ENCODE measurements at regions not wholly inside any gene's neighbourhood (a gene's known extent, or its start where the extent isn't known, plus 50 kb on each side); places are given as distances from the start of the nearest gene placed in this dataset.

DNA sequence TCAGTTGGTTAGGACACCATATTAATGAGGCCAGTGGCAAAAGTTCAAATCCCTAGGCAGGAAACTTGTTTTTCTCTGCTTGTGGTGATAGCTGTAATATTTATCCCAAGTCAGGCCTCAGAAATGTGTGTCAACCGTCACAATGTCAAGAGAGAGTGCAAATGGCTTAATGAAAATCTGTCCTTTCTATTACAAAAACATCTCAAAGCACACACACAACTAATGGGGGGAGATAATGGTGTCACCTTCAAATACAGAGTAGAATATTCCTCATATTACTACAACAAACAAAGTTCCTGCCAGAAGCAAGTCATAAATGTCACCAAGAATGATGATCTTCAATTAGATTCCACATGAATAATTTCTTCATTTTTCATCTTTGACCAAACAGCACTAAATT lies 127.2 kb upstream of the MARCHF11 start:
- ChIA-PET POLR2A (no interaction called here), CTCF (no interaction called here), RAD21 (ENCODE audit: low non-redundant PET in 1 of 2, low total read pairs in 2 of 2, uncharacterized antibody in 2 of 2, unreplicated experiment in 2 of 2) (no interaction called here)
- DNase-seq (ENCODE audit: low read depth, low spot score) (no peak), ATAC-seq (no peak)
- intact Hi-C loops (cut with micrococcal nuclease): no loop called here
- Histone ChIP-seq H3K27ac (ENCODE audit: low read depth, low read length) (no peak overlapping the region), H3K4me2 (ENCODE audit: low read length) (no peak overlapping the region), H3K27me3 (ENCODE audit: insufficient read depth, low read length) (no peaks in the 10 kb centered on the region), H3K9ac (ENCODE audit: low read length) (no peak overlapping the region), H3K9me3 (ENCODE audit: control insufficient read depth in 1 of 2, insufficient read depth in 1 of 2, low read depth in 1 of 2, low read length in 2 of 2) (no peaks in the 10 kb centered on the region), H4K20me1 (ENCODE audit: insufficient read depth) (no peaks in the 10 kb centered on the region), H3K36me3 (ENCODE audit: control insufficient read depth in 1 of 2, insufficient read depth in 2 of 2, low read length in 2 of 2) (no peaks in the 10 kb centered on the region), H3K4me3 (replicated peaks in 1 of 2; ENCODE audit: low read depth in 1 of 2, low read length in 2 of 2) (no peak overlapping the region), H3K79me2 (ENCODE audit: insufficient read depth, low read length) (no peaks in the 10 kb centered on the region), H3K9me2 (ENCODE audit: insufficient read depth) (no peaks in the 10 kb centered on the region), H2AFZ (ENCODE audit: low read depth, low read length, poor library complexity, severe bottlenecking) (no peak overlapping the region), H3K4me1 (ENCODE audit: control insufficient read depth in 1 of 2, insufficient read depth in 2 of 2, low read length in 2 of 2) (no peaks in the 10 kb centered on the region)
- TF ChIP-seq CBX3 (IDR thresholded peaks at IDR 0.05; ENCODE audit: low read depth) (no peak), POLR2A (IDR thresholded peaks at IDR 0.05; ENCODE audit: borderline replicate concordance, extremely low read depth, insufficient read depth, insufficient read length) (no peak), SRF (IDR thresholded peaks at IDR 0.05; ENCODE audit: low read depth) (no peak), SP1 (IDR thresholded peaks at IDR 0.05; ENCODE audit: low read depth) (no peak), ELF1 (IDR thresholded peaks at IDR 0.05; ENCODE audit: borderline replicate concordance, low read depth) (no peak)
- TF ChIP-seq, protein P1, sequence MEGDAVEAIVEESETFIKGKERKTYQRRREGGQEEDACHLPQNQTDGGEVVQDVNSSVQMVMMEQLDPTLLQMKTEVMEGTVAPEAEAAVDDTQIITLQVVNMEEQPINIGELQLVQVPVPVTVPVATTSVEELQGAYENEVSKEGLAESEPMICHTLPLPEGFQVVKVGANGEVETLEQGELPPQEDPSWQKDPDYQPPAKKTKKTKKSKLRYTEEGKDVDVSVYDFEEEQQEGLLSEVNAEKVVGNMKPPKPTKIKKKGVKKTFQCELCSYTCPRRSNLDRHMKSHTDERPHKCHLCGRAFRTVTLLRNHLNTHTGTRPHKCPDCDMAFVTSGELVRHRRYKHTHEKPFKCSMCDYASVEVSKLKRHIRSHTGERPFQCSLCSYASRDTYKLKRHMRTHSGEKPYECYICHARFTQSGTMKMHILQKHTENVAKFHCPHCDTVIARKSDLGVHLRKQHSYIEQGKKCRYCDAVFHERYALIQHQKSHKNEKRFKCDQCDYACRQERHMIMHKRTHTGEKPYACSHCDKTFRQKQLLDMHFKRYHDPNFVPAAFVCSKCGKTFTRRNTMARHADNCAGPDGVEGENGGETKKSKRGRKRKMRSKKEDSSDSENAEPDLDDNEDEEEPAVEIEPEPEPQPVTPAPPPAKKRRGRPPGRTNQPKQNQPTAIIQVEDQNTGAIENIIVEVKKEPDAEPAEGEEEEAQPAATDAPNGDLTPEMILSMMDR (IDR thresholded peaks at IDR 0.05 in 2 of 3, conservative IDR thresholded peaks at IDR 0.05 in 1 of 3; ENCODE audit: borderline replicate concordance in 1 of 3, insufficient read depth in 1 of 3, low read depth in 2 of 3, low read length in 2 of 3): no peak
- no TSS peak for BruUV-seq (replicated peaks)

DNA sequence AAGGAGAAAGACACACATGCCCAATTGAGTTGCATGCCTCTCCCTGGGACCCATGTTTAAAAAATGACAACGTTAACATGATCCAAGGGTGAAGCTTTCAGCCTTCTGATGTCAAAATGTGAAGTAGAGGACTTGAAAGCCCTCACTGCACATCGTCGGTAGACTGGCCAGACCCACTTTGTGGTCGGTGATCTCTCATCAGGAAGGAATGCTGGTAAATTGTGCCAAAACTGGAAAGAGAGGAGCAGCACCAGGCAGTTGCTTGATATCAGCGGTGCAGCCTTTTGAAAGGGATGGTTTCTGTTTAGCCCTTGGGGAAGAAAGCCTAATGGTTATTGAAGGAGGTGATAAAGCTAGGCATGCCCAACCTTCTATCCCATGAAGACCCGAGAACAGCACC lies 125.3 kb upstream of the MARCHF11 start:
- CTCF ChIA-PET: no interaction called here
- H2AFZ ChIP-seq (ENCODE audit: low read depth, low read length, poor library complexity, severe bottlenecking): no peak overlapping the region
- no peak for TF ChIP-seq RAD21 (IDR thresholded peaks at IDR 0.05; ENCODE audit: low read depth)
- no peak for TF ChIP-seq POLR2A (IDR thresholded peaks at IDR 0.05; ENCODE audit: borderline replicate concordance, extremely low read depth, insufficient read depth, insufficient read length)
- TF ChIP-seq SP1 (IDR thresholded peaks at IDR 0.05; ENCODE audit: low read depth): no peak
- no peak for TF ChIP-seq FOSL1 (IDR thresholded peaks at IDR 0.05; ENCODE audit: low read depth)
- TF ChIP-seq EZH2phosphoT487 (IDR thresholded peaks at IDR 0.05; ENCODE audit: borderline replicate concordance): no peak
- TF ChIP-seq, protein P2, sequence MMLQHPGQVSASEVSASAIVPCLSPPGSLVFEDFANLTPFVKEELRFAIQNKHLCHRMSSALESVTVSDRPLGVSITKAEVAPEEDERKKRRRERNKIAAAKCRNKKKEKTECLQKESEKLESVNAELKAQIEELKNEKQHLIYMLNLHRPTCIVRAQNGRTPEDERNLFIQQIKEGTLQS (IDR thresholded peaks at IDR 0.05): no peak
- TF ChIP-seq SRF (IDR thresholded peaks at IDR 0.05; ENCODE audit: low read depth): no peak
- TF ChIP-seq, protein P3, sequence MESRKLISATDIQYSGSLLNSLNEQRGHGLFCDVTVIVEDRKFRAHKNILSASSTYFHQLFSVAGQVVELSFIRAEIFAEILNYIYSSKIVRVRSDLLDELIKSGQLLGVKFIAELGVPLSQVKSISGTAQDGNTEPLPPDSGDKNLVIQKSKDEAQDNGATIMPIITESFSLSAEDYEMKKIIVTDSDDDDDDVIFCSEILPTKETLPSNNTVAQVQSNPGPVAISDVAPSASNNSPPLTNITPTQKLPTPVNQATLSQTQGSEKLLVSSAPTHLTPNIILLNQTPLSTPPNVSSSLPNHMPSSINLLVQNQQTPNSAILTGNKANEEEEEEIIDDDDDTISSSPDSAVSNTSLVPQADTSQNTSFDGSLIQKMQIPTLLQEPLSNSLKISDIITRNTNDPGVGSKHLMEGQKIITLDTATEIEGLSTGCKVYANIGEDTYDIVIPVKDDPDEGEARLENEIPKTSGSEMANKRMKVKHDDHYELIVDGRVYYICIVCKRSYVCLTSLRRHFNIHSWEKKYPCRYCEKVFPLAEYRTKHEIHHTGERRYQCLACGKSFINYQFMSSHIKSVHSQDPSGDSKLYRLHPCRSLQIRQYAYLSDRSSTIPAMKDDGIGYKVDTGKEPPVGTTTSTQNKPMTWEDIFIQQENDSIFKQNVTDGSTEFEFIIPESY (IDR thresholded peaks at IDR 0.05; ENCODE audit: extremely low read depth, insufficient replicate concordance, low read length): no peak
- TF ChIP-seq, protein P4, sequence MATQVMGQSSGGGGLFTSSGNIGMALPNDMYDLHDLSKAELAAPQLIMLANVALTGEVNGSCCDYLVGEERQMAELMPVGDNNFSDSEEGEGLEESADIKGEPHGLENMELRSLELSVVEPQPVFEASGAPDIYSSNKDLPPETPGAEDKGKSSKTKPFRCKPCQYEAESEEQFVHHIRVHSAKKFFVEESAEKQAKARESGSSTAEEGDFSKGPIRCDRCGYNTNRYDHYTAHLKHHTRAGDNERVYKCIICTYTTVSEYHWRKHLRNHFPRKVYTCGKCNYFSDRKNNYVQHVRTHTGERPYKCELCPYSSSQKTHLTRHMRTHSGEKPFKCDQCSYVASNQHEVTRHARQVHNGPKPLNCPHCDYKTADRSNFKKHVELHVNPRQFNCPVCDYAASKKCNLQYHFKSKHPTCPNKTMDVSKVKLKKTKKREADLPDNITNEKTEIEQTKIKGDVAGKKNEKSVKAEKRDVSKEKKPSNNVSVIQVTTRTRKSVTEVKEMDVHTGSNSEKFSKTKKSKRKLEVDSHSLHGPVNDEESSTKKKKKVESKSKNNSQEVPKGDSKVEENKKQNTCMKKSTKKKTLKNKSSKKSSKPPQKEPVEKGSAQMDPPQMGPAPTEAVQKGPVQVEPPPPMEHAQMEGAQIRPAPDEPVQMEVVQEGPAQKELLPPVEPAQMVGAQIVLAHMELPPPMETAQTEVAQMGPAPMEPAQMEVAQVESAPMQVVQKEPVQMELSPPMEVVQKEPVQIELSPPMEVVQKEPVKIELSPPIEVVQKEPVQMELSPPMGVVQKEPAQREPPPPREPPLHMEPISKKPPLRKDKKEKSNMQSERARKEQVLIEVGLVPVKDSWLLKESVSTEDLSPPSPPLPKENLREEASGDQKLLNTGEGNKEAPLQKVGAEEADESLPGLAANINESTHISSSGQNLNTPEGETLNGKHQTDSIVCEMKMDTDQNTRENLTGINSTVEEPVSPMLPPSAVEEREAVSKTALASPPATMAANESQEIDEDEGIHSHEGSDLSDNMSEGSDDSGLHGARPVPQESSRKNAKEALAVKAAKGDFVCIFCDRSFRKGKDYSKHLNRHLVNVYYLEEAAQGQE (IDR thresholded peaks at IDR 0.05; ENCODE audit: low read depth): no peak
- TF ChIP-seq ZFX (IDR thresholded peaks at IDR 0.05): no peak
- TF ChIP-seq ELF1 (IDR thresholded peaks at IDR 0.05; ENCODE audit: borderline replicate concordance, low read depth): no peak

More for the DNA sequence above, 125.3 kb upstream of the MARCHF11 start:
- Histone ChIP-seq H3K9ac (ENCODE audit: low read length) (no peak overlapping the region), H3K4me1 (ENCODE audit: control insufficient read depth in 1 of 2, insufficient read depth in 2 of 2, low read length in 2 of 2) (no peaks in the 10 kb centered on the region), H3K27me3 (ENCODE audit: insufficient read depth, low read length) (no peaks in the 10 kb centered on the region), H4K20me1 (ENCODE audit: insufficient read depth) (no peaks in the 10 kb centered on the region), H3K4me2 (ENCODE audit: low read length) (no peak overlapping the region), H3K27ac (ENCODE audit: low read depth, low read length) (no peak overlapping the region), H3K36me3 (ENCODE audit: control insufficient read depth in 1 of 2, insufficient read depth in 2 of 2, low read length in 2 of 2) (no peaks in the 10 kb centered on the region), H3K9me2 (ENCODE audit: insufficient read depth) (no peaks in the 10 kb centered on the region), H3K4me3 (replicated peaks in 1 of 2; ENCODE audit: low read depth in 1 of 2, low read length in 2 of 2) (no peak overlapping the region), H3K9me3 (ENCODE audit: control insufficient read depth in 1 of 2, insufficient read depth in 1 of 2, low read depth in 1 of 2, low read length in 2 of 2) (no peaks in the 10 kb centered on the region), H3K79me2 (ENCODE audit: insufficient read depth, low read length) (no peaks in the 10 kb centered on the region)
- intact Hi-C loops (cut with micrococcal nuclease): no loop called here
- RAD21 ChIA-PET (ENCODE audit: low non-redundant PET in 1 of 2, low total read pairs in 2 of 2, uncharacterized antibody in 2 of 2, unreplicated experiment in 2 of 2): no interaction called here
- POLR2A ChIA-PET: no interaction called here
- DNase-seq (ENCODE audit: low read depth, low spot score) (no peak), ATAC-seq (no peak)
- BruUV-seq (replicated peaks): no TSS peak
